ENCODE measurements at regions not wholly inside any gene's neighbourhood (a gene's known extent, or its start where the extent isn't known, plus 50 kb on each side); places are given as distances from the start of the nearest gene placed in this dataset.
"Not testable (repeated sequence)": the region's sequence is repeated elsewhere in the genome, so short reads cannot be mapped to it uniquely, and the experiment has no call there.

DNA sequence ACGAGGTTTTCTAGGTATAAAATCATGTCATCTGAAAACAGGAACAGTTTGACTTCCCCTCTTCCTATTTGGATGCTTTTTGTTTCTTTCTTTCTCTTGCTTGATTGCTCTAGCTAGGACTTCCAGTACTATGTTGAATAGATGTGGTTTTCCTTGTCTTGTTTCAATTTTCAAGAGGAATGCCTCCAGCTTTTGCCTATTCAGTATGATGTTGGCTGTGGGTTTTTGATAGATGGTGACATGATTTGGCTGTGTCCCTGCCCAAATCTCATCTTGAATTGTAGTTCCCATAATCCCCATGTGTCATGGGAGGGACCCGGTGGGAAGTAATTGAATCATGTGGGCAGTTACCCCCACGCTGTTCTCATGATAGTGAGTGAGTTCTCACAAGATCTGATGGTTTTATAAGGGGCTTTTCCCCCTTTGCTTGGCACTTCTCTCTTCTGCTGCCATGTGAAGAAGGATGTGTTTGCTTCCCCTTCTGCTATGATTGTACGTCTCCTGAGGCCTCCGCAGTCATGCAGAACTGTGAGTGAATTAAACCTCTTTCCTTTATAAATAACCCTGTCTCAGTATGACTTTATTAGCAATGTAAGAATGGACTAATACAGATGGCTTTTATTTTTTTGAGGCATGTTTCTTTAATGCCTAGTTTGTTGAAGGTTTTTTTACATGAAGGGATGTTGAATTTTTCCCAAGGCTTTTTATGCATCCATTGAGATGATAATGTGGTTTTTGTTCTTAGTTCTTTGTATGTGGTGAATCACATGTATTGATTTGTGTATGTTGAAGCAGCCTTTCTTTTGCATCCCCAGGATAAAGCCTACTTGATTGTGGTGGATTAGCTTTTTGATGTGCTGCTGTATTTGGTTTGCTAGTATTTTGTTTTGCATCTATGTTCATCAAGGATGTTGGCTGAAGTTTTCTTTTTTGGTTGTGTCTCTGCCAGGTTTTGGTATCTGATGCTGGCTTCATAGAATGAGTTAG lies 239.1 kb downstream of the THBS2 start:
- DNase-seq (ENCODE audit: low read depth): no peak

DNA sequence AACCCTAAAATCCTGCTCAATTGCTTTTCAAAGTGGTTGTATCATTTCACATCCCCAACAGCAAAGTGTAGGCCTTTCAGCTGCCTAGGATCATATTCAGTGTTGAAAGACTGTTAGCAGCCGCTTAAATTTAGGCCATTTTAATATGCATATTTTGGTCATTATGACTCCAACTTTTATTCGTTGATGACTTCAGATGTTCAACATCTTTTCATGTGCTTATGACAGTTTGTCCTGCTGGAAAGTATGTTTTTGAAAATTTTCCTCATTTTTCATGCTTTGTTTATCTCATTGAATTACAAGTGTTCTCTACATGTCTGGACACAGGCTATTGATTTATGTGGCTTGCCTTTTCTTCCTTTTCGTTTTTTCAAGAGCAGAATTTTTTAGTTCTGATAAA lies 244.0 kb downstream of the THBS2 start:
- DNase-seq (ENCODE audit: low read depth): no peak

DNA sequence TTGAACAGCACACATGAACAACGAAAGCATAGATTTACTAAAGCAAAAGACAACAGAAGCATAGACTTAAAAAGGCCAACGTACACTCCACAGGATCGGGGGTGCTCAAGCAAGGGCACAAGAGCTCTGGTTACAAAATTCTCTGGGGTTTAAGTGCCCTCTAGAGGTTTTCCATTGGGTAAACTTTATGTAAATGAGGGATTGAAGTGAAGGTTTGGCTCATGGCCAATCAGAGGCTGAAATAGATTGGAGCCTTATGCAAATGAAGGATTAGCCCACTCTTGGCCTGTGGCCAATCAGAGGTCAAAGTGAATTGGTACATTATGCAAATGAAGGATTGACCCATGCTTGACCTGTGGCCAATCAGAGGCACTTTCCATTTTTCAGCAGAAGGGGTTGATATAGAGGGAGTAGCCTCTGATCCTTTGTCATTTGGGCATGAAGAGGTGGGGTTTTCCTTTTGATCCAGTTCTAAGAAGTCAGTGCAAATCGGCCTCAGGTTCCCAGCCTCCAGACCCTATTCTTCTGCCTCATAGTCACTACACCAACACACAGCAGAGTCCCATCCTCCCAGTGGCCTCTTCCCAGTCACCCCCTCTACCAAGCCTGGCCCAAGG lies 244.9 kb downstream of the THBS2 start:
- DNase-seq (ENCODE audit: low read depth): no peak

DNA sequence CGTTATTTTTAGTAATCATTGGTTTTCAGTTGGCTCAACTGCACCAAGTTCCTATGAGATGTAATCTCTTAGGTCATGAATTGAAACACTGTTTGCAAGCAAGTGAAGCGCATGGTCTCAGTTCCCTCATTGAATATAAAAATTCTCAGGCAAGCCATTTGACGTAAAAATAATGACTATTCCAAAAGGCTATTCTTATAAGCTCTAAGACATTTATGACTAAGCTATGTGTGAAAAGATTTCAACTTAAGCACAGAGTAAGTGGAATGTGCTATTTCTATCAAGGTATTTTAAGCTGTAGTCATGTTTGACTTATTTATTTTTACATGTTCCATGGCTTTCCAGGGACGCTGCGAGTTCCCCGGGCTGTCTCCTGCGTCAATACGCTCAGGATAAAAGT lies 248.5 kb downstream of the THBS2 start:
- no peak for DNase-seq (ENCODE audit: low read depth)

DNA sequence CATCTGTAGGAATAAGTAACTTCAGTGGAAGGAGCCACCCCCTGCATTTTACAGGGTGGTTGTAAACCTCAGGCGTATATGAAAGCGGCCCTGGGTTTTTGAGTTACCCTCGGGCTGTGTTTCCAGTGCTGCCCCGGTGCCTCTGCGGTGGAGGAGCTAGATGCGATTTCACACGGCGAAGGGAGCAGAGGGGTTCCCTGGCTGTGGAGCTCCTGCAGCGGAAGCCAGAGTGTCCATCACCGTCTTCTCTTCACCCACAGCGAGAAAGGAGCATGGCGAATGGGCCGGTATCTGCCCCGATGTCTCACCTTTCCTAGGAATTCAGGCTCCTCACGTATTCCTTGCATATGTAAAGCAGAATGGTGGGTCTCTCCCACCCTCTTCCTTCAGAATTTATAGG lies 253.6 kb downstream of the THBS2 start:
- no peak for DNase-seq (ENCODE audit: low read depth)

DNA sequence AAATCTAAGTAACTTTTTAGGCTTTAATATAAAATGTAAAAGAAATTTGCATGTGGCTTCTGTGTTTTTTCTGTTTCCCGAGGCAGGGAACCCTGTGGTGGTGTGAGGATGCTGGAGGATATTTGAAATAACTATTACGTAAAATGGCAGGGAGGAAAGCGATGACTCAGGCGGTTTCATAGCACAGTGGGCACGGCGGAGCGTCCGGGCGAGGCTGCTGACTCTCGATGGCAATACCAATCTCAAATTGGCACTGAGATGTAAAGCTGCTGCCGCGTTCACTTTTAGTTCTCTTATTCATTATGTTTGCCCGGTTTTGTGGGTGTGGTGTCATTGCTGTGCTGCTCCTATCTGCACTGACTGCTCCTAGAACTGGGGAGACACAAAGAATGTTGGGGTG lies 254.3 kb downstream of the THBS2 start:
- DNase-seq (ENCODE audit: low read depth): no peak

DNA sequence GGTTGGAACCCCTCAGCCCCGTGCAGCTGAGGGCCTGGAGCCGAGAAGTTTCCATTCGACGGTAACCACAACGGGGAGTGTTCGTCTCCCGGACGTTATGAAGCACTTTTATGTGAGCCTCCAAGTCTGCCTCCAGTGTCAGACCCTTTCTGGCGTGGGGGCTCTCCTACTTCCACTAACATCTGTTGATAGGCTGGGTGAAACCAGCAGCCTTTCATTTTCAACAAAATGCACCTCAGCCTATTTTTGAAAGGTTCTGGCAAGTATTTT lies 257.4 kb downstream of the THBS2 start:
- no peak for DNase-seq (ENCODE audit: low read depth)

DNA sequence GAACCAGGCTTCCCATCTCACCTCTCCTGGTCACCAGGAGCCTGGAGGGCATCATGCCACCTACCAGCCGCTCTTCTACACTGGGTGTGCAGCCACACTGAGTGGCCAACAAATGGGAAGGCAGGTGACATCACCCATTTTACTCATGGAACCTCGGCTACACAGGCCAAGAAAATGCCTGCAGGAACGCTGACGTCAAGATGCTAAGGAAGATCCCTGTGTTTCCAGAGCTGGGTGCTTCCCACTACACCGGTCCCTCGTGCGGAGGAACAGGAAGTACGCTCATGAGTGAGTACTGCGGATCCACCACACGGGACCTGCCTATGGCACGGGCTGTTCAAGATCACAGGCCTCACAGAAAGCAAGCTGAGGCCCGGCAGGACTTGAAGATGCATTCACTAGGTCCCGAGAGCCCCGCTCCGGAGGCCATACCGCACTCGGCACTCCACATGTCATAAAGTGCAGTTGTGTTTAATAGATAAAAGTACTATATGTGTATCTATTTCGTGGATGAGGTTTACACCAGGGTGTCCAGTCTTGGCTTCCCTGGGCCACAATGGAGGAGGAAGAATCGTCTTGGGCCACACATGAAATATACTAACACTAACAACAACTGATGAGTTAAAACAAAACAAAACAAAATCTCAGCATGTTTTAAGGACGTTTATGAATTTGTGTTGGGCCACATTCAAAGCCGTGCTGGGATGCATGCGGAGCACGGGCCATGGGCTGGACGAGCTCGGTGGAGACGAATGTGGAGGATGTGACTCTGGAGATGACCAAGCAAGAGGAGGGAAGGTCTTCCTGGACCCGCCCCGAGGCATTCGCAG lies 257.9 kb downstream of the THBS2 start:
- no peak for DNase-seq (ENCODE audit: low read depth)

DNA sequence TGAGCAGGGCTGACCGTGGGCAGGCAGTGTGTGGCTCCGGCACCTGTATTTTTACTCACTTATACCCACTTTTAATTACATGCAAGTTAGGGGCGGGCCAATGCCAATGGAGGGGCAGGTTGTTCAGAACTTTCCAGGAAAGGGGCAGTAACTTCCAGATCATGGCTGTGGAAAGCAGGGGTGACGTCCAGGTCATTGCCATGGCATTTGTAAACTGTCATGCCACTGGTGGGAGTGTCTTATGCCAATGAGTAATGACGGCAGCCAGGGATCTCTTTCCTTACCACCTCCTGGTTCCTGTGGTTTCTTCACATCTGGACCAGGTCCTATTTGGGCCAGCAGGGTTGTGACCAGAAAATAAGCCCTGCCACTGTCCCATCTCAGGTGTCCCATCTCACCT lies 258.7 kb downstream of the THBS2 start:
- DNase-seq (ENCODE audit: low read depth): no peak

DNA sequence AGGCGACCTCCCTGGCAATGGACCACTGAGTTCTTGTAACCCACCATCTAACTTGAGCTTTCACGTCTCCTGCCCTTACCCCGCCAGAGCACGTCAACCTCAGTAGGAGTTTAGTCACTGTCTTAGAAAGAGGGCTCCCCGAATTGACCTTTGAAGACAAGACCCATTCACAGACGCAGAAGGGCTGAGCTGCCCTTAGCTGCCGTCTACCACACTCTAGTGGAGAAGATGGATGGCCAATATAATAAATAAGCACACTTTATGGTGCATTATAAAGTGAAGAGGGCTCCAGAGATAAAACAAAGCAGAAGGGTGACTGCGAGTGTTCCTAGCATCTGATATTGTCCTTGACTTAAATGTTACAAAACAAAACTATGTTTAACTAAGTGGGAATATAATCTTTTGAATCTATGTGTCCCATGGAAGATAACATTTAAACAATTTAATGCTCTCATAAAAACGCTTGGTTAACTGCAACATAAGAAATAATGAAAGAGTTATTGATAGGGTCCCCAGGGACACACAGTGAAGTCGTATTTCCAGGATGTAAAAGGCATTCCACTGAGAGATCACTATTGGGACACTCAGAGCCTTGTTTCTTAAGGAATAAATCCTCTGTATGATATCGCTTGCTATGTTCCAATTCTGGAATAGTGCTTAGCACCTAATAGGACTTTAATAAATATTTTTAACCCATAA lies 261.1 kb downstream of the THBS2 start:
- DNase-seq (ENCODE audit: low read depth): no peak

DNA sequence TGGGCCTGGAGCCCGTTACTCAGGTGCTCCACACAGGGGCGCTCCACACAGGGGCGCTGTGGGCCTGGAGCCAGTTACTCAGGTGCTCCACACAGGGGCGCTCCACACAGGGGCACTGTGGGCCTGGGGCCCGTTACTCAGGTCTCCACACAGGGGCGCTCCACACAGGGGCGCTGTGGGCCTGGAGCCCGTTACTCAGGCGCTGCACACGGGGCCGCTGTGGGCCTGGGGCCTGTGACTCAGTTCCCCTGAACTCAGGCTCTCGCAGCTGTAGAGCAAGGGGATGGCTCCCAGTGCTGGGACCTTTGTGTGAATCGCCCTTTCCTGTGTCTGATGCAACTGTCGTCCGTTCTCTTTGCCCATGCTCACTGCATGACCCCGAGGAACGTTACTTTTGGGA lies 262.0 kb downstream of the THBS2 start:
- DNase-seq (ENCODE audit: low read depth): not testable (repeated sequence)

DNA sequence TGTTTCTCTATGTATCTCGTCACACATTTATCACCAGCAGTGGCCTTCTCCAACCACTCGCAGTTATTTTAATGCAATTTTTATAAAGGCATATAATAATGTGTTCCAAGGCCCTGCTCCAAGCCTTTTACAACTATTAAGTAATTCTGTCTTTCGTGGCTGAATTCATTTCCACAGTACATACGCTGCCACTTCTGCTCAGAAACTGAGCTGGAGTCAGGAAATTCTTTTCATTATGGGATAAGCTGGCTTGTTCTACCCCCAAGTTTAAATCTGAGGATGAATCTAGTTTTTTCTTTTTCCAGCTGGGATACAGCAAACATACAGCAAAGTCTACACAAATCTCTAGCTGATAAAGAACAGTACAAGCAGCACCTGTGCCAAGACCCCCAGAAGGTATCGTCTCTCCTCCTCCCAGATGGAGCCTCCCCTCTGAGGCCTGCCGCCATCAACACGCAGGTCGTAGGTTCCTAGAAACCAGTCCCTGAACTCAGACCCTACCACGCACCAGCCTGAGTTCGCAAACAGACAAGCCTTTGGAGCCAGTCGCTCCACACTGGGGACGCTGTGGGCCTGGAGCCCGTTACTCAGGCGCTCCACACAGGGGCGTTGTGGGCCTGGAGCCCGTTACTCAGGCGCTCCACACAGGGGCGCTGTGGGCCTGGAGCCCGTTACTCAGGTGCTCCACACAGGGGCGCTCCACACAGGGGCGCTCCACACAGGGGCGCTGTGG lies 263.5 kb downstream of the THBS2 start:
- DNase-seq (ENCODE audit: low read depth): no peak

DNA sequence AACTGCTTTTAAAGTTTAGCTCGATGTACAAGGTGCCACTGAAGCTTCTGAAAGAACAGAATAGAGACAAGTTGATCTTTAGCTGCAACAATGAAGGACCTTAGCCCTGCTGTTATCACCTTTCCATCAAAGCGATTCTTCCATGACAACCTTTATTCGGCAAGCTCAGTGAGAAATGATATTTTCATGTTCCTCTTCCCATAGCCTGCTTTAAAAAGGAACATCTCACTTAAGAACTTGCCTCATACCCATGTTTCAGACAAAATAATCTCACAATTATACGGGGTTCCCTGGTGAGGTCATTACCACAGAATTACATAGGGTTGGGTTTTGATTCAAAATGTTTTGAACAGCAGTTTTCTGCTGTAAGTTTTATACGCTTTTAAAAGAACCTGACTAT lies 264.2 kb downstream of the THBS2 start:
- DNase-seq (ENCODE audit: low read depth): no peak

DNA sequence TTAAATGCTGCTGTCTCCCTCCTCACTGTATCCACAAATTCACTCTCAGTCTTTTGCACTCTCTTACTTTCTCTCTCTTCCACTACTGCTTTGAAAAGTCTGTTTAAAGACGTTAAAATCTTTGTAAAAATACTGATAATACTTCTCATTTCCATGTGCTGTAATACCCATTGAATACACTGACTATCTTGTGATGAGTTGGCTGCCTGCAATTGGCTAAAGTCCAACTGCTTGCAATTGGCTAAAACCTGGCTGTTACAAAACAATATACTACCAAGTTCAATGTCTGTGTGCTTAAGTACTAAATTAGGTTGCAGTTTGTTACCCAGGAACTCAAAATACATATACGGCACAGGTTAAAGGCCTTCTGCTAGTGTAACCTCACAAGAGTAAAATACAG lies 264.8 kb downstream of the THBS2 start:
- no peak for DNase-seq (ENCODE audit: low read depth)

DNA sequence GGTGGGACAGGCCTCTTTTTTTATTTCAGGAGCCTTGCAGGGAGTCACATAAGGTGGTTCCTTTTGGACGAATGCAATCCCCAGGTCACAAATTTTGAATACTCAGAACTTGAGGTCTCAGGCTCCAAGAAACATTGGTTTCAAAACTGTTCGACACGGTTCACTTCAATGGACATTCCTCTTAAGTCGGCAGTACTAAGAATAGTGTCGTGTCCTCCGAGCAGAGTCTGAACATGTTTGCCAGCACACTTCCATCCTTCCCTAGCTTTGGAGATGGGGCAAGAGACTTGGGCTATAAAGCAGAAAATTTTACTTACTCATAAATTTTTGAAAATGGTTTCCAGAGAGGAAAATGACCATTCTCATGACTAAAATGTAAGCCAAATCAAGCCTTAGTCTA lies 265.4 kb downstream of the THBS2 start:
- DNase-seq (ENCODE audit: low read depth): no peak

DNA sequence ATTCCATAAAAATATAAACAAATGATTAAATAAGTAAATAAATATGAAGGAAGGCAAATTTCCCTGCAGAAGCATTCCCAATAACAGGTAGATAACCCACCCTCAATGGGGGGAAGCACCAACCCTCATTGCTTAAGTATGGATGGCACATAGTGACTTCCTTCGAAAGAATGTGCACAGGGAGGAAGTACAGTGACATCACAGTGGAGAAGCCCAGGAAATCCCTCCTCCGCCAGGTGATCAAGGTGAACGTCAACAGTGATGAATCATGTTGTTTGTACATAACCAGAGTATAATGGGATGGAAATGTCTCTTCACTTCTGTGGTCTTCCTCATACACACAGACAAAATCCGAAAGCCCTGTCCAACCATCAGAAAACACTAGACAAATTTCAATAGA lies 267.9 kb downstream of the THBS2 start:
- DNase-seq (ENCODE audit: low read depth): no peak

DNA sequence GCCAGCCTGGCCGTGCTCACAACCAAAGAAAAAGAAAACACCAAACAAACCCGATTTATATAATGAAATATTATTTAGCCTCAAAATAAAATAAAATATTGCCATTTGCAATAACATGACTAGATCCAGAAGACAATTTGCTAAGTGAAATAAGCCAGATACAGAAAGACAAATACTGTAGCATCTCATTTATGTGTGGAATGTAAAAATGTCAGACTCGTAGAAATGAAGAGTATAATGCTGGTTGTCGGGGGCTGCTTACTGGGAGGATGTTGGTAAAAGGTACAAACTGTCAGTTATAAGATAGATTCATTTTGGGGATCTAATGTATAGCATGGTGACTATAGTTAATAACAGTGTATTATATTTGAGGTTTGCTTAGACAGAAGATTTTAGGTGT lies 269.7 kb downstream of the THBS2 start:
- no peak for DNase-seq (ENCODE audit: low read depth)

DNA sequence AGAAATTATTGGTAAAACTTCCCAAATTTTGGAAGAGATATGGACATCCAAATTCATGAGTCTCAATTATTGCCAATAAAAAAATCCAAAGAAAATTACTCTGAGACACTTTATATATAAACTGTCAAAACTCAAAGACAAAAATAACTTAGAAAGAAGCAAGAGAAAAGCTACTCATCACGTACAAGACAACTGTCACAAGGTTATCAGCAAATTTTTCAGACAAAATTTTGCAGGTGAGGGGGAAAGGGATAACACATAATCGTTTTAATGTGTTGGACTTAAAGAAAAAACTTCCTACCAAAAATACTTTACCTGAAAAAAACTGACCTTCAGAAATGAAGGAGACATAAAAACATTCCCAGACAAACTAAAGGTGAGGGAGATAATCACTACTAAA lies 272.5 kb downstream of the THBS2 start:
- DNase-seq (ENCODE audit: low read depth): no peak

DNA sequence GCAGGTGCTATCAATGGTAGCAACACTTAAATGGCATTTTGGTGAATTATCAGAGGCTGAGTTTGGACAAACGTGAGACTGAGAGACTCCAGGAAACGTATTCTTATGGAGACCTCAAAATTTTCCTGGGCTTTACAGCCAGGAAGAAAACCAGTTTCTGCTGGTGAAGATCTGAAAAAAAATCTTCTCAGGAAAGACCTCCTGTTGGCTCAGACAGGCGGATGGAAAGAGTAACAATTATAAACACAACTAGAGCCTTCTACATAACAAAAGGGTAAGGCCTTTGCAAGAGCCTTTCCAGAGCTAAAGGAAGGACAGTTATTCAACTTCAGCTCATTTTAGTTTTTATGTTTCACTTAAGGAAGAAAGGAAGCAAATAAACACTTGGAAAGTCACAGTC lies 274.4 kb downstream of the THBS2 start:
- DNase-seq (ENCODE audit: low read depth): no peak

DNA sequence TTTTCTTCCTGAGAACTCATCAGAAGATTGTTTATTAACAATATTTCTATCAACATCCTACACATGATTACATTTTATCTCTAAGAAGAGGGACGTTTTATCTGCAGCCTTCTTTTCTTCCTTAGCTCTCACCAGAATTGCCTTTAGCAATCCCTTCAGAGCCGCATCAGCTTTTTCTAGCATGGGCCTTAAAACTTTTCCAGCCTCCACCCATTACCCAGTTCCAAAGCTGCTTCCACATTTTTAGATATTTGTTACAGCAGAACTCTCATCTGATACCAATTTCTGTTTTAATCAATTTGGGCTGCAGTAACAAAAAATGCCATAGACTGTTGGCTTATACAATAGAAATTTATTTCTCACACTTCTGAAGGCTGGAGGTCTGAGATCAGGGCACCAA lies 281.5 kb downstream of the THBS2 start:
- no peak for DNase-seq (ENCODE audit: low read depth)

DNA sequence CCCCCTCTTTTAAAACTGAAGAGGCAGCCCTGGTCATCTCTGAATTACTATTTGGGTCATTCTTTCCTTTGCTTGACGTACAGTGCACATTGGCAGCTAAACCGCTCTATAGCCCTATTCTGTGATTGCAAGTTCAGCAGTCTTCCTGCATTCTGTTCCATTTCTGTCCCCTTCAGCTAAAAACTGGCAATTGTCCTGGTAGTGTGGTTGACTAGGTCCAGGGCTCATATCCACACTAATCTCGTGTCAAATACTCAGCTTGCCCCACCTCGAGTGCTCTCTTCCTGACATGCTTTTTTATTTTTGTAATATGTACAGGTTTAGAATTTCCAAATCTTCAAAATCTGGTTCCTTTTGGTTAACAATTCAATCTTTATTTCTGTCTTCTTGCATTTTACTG lies 282.1 kb downstream of the THBS2 start:
- DNase-seq (ENCODE audit: low read depth): no peak

DNA sequence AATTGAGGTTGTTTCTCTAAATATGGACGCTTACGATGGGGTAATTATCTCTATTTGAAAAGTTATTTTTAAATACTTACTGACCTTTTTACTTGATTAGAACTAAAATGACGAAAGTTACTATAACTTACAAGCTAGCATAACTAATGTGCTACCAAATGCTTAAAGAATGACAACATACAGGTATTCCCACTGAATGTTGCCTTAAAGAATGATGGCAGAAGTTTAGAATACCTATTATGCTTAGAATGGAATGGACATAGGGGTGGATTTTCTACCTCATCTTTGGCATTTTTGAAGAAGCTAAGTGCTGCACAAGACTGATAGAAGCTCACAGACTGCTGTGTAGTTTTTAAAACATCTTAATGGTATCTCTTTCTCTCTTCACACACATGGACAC lies 284.8 kb downstream of the THBS2 start:
- no peak for DNase-seq (ENCODE audit: low read depth)
